Inflammatory macrophage (primary cell): ENCODE measurements at regions not wholly inside any gene's neighbourhood (a gene's known extent, or its start where the extent isn't known, plus 50 kb on each side); places are given as distances from the start of the nearest gene placed in this dataset.
"Not testable (repeated sequence)": the region's sequence is repeated elsewhere in the genome, so short reads cannot be mapped to it uniquely, and the experiment has no call there.

Experiments
- DNase-seq, 2 donors: peaks; one replicate each; pipeline ENCODE4 v3.0.0-alpha.2; 2020 to 2022

DNA sequence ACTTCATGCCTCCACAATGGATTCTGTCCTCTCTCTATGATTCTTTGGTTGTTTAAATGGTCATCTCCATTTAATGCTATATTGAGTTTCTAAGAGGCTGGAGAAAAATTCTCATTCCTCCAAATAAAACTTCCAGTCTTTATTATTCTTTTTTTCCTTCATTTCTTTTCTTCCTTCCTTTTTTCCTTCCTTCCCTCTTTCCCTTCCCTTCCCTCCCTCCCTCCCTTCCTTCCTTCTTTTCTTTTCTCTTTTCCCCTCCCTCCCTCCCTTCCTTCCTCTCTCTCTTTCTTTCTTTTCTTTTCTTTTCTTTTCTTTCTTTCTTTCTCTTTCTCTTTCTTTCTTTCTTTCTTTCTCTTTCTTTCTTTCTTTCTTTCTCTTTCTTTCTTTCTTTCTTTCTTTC, 386.1 kb upstream of the PROX1 start:
- not testable (repeated sequence) for DNase-seq

DNA sequence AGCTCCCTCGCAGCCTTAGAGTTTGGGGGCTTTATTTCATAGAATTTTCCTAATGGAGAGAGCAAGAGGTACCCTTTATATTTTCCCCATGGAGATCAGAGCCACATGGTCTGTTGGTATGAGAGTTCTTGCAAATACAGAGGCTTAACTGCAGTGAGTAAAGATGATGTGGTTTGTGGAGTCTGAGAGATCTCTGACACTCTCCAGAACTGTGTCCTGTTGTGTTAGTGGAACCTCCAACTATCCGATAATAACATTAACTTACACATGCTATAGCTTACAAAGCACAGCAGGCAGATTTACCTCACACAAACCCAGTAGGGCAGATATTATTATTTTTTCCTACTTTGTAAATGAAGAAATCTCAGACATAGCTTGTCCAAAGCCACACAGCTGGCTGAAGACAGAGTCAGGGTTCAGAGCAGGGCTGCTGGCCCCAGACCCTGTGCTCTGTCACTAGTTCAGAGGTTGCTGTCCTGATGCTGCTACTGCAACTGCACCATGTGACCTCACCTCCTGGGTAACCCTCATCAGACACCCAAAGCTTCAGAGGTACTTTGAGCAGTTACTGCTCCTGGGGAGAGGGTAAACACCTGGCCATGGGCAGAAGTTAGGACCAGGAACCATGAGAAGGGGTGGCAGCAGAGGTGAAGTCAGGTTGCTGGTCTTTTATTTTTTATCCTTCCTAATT, 384.8 kb upstream of the PROX1 start:
- no peak for DNase-seq

DNA sequence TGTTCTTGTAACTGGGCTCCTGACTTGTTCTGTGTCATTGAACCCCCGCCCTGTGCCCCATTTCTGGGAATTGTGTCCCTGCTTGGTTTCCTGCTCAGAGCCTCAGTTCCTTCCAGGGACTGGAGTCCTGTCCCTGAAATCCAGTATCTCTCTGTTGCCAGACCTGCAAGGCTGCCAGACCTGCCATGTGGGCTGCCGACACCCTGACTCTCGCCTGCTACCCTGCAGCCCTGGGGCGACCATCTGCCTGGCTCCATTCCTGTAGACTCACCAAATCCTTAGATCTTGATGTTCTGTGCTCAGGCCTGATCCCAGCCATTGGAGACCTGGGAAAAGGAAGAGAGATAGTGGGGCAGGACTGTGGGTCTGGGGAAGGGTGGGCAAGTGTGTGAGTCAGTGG, 383.3 kb upstream of the PROX1 start:
- DNase-seq, result no peak

DNA sequence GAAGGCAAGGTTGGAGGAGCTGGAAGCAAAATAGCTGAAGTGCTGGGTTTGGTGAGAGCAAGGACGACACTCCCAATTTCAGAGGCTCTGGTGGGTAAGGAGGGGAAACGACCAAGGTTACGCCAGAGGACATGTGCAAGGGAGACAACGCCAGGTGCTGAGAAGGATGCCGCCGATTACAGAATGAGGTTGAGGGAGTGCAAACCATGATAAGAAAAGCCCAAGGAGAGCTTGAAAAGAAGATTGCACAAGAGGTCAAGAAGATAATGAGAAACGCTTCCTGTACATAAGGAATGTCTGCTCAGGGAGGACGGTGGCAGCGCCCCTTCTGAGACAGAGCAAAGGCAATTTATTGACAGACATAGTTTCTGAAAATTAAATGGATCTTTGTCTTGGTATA, 382.0 kb upstream of the PROX1 start:
- DNase-seq, result no peak

DNA sequence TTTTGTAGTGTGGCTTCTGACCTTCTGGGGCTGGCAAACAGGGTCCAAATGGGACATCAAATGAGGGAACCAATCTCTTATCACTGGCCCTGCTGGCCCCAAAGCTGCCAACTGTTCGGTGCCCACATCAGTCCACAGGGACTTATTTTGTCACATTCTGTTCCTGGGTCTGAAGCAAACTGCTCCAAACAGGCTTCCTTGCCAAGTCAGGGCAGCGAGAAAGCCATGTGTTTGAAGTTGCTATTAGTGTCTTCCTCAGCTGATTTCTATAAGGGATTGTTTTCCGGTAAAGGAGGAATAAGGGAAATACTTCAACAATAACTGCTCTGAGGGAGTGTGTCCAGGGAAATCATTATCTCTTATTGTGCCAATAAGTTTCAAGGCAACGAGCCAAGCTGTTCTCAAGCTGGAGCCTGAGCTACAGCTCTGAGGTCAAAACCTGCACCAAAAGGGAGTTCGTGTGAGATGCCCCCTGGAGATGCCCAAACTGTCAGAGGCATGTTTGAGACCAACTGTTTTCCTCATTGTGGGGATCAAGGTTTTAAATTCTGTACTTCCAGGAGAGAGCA, 381.4 kb upstream of the PROX1 start:
- no peak for DNase-seq

DNA sequence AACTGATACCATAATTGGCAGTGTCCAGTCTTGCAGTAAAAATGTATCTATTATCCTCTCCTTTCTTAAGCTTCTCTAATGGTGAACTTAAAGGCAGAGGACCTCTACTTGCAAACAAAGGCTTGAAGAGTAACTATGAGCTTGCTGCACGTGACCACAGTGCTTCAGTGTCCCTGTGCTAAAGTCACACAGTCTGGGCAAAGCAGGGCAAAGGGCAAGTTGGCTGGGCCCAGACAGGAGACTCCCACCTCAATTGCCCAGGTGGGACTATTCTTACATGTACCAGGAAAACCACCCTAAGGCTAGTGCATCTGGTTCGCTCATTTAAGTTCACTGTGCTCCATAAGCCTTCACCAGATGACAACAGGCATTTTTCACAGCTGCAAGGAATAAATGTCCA, 374.2 kb upstream of the PROX1 start:
- no peak for DNase-seq

DNA sequence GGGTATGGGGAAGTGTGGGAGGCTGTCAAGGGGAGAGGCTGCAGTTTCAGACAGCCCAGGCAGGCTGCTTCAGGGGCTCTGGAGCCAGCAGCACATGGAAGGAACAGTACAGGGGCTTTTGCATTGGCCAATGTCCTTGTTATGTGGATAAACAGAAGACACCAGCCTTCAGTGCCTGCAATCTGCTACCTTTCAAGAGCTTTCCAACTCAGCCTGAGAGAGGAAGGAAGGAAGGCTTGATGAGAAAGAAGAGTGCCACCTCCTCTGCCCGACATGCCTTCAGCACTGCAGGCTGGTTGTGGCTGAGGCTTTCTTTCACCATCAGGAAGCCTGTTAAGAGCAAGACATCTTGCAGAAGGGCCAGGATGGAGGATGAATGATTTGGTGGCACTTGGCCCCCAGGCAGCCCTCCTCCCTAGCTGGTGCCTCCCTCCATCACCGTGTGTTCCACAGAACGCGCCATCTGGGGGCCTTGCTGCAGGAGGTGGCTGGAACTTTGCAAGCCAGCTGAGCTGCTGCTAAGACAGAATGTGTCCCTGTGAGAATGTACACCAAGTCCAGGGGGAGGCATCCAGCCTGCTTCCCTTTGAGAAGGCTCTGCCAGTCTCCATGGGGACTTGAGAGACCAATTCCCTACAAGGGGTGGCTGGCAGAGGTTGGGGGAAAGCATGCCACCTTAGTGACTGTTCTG, 372.4 kb upstream of the PROX1 start:
- DNase-seq, result no peak

DNA sequence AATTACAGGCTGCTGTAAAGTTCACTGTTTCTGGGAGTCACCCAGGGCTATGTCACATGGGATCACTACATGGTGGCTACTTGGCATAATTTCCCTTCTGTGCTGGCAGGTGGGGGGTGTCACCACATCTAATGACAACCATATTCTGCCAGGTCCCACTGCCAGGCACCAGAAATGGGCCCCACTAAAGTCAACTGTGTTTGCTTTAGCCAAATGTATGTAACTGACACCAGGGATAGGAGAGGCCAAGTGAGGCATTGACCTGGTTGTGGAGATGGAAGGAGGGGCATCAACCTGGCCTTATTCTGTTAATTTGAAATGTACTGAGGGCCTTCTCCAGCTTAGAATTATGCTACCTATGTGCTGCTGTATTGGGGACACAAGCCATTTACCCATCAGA, 370.6 kb upstream of the PROX1 start:
- no peak for DNase-seq

DNA sequence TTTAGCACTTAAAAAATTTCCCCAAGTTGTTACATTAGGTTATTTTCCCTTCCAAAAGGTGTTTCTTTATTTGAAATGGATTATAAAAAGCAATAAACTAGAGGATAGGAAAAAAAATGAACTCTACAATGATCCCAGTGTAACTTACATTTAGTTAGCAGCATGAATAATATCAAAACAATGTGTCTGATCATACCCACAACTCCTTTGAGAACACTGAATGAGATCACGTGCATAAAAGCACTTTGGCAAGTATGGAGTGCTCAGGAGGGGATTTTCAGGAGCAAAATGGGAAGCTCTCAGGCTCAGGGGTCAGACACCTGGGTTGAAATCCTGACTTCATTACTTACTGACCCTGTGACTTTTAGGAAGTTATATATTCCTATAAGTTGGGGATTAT, 369.7 kb upstream of the PROX1 start:
- no peak for DNase-seq

DNA sequence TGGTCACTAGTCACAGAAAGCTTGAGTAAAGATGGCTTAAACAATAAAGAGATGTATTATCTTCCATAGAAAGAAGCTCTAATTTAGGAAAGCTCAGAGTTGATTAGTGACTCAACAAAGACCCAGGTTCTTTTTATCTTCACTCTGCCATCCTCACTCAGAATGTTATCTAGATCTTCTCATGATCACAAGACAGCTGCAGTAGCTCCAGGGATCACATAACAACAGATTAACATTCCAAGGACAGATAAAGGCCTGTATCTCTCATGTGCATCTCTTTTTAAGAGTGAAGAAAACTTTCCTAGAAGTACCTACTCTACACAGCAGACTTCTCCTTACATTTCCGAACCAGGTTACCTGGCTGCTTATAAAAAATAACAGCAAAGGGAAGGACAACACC, 368.7 kb upstream of the PROX1 start:
- no peak for DNase-seq

DNA sequence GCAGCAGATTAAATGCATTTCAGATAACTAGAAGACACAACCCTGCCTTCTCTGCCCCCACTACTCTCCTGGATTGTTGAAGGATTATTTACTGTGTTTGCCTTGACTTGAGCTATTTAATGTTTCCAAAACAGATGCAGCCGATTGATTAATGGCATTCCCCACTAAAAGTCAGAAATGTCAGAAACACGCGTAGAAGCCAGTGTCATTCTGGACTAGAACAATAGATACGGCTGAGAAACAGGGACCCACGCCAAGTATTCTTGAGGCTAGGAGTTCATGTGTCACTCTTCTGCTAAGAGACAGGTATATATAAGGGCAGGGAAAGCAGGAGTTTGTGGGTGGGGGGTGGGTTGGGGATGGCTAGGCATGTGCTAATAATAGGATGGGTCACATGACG, 366.7 kb upstream of the PROX1 start:
- no peak for DNase-seq

DNA sequence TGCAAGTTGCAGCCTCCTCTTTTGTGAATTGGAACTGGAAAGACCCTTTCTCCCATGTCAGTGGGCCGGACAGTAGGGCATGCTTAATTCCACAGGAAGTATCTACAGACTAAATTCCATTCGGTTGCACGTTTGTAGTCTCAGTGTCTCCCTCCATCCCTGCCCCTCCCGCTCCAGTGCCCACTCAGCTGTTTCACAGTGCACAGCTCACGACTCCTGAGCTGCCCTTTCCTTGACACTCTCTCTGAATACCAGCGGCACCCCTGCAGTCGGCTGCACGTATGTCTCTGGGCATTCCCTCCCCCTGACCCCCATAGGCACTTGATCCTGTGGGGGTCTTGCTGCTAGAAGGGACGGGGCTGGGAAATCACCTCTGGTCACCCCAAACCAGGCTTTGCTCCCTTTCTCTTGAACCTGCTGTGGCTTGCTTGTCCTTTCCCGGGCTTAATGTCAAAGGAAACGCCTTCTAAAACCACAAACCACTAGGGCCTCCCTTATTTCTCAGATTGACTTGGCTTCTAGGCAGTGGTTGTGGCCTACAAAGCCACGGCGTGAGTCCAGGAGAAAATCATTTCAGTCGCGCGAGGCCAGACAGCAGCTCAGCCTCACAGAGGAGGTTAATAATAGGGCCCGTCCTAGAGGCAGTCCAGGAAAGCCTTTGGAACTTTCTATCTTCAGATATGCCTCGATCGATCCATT, 365.3 kb upstream of the PROX1 start:
- no peak for DNase-seq

DNA sequence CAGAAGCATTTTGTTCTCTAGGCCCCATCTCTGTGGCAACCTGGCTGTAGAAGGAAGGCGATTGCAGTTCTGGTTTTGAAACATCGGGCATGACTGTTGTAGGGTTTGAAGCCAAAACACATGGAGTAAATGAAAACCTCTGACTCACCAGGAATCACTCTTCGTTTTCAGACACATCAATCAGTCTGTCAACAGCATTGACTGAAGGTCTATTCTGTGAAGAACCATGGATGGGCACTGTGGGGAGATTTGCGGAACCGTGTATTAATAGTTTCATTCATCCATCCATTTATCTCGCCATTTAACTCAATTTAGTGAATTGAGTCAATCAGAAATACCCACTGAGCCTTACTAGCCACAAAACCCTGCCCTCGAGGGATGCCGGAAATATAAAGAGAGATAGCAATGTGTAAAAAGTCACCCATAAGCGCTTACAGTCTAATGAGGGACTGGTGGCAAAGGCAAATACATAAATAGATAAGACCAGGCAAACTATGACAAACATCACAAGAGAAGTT, 364.6 kb upstream of the PROX1 start:
- no peak for DNase-seq

DNA sequence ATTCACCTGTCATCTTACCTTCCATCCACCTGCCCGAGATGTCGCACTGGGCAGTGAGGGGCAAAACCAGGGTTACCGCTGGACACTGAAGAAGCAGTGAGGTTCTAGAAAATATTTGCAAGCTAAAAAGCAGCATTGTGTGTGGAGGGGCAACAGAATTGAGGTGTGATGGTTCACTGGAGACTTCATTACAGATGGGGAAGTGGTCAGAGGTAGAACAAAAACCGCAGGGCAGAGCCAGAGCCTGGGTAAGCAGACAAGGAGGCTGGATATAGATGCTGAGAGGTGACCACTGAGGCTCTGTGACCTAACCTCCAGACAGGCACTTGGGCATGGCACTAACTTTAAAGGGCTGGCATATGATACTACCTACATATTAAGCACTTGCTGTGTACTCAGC, 363.9 kb upstream of the PROX1 start:
- DNase-seq, result no peak

DNA sequence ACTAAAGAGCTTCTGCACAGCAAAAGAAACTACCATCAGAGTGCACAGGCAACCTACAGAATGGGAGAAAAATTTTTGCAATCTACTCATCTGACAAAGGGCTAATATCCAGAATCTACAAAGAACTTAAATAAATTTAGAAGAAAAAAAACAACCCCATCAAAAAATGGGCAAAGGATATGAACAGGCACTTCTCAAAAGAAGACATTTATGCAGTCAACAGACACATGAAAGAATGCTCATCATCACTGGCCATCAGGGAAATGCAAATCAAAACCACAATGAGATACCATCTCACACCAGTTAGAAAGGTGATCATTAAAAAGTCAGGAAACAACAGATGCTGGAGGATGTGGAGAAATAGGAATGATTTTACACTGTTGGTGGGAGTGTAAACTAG, 351.0 kb upstream of the PROX1 start:
- not testable (repeated sequence) for DNase-seq

DNA sequence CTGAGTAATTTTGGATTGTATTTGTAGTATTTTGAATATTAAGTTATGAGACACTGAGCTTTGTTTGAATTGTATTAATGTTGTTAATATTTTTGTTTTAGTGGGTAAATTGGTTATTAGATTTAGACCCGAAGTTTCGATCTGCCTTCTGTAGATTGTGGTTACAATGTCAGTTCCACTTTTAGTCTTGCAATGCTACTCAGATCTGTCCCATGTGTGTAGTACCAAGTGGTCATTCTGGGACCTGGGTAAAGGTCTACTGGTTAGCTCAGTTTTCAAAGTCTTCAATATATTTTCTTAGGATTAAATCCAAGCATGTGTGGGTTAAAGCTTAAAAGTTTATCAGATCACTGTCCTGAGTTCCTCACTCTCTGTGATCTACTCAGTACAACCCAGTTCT, 346.5 kb upstream of the PROX1 start:
- DNase-seq, result no peak

DNA sequence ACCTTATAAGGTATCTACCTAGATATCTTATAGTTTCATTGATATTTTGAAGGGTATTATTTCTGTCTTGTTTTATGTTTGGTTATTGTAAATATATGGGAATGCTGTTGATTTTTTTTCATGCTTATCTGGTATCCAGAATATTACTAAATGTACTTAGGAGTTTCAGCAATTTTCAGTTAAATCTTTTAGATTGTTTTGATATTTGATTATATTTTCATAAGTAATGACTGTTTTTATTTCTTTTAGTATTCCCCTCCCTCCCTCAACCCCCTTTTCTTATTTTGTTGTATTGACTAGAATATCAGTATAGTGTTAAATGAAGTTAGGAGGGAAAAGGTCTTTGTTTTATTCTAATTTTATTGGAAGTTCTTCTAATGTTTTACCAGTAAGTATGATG, 344.4 kb upstream of the PROX1 start:
- DNase-seq, result no peak

DNA sequence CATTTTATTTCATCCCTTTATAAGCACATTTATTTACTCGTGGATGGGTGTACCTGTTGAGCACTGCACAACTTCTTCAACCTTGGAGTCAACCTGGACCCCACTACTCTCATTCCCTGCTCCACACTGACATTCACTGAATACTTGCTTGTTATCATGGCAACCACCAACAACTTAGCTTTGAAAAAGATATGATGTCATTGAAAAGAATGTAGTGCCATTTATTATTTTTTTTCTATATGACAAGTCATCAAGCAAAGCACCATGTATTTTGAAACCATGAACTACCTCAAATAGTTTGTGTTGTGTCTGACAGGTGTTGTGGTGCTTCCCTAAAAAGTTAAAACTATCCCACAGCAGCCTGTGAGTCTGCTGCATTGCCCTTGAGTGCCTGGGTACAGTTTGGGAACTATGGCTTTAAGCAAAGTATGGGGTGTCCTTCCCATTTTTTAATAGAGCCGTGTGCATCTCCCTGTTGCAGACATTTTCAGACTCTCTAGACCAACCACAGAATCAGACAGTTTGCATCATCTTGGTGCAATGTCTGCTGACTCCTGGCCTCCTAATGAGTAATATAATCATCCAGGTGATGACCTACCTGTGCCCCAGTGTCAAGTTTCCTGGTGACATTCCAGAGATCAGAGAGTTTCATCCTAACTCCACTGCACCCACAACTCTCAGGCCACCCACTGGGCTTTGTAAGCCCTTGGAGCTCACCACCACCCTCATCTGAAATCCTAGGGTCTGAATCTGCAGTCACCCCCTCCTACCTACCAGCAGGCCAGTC, 339.7 kb upstream of the PROX1 start:
- no peak for DNase-seq

DNA sequence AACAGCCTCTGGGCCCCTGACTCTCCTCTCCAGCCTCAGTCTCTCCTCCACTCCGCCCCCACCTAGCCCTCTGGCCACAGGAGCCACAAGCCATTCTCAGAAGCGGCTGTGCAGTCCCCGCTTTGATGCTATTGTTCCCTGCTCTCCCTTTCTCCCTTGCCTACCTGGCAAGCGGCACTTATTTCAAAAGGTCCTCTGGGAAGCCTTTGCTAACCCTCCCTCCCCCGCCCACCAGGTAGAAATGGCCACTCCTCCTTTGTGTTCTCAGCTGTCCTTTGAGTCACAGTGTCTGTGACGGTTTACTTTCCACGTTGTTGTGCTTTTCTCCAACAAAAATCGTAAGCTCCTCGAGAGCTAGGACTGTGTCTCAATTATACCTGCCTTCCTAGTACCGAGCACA, 338.4 kb upstream of the PROX1 start:
- DNase-seq, result no peak

DNA sequence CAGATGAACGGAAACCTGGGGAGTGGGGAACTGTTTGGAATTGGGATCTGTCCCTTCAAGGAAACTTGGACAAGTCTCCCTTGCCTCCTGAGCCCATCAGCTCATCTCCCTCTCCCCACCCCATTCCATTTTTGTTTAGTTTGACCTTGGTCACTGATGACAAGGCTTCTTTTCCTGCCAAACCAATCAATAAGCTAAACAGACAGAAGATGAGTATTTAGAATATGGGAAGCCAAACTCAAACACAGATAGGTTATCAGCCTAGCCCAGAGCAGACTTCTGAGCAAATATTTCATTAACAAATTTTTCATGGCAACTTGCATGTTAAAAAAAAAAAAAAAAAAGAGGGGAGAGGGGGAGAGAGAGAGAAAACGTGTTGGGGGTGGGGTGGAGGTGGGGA, 337.2 kb upstream of the PROX1 start:
- DNase-seq, result no peak

DNA sequence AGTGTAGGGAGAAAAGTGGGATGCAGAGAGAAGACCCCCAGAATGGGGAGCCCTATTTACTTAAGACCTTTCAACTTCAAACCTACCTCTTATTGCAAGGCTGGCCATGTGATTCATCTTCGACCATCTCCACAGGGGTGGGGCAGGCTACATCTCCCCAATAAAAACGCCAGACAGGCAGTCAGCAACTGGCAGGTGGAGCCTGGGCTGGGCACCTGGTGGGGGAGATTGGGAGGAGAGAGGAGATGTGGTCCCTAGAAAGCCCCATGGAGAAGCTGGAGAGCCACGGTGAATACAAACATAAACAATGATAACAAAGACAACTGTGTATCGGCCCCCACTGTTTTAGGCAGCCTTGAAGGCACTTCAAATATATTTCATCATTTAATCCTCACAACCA, 336.7 kb upstream of the PROX1 start:
- no peak for DNase-seq

DNA sequence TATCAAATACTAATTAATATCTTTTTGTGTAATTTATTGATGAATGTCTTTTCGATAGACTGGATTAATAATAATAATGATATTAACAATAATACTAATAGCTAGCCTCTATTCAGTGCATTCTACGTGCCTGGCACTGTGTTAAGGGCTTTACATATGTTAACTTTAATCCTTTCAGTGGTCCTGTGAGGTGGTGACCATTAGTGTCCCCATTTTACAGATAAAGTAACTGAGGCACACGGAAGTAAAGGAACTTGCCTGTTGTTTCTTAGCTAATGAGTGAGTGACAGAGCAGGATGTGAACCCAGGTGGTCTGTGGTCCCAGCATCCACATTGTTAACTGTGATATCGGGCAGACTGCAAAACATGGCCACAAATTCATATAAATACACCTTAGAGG, 335.7 kb upstream of the PROX1 start:
- DNase-seq, result no peak

DNA sequence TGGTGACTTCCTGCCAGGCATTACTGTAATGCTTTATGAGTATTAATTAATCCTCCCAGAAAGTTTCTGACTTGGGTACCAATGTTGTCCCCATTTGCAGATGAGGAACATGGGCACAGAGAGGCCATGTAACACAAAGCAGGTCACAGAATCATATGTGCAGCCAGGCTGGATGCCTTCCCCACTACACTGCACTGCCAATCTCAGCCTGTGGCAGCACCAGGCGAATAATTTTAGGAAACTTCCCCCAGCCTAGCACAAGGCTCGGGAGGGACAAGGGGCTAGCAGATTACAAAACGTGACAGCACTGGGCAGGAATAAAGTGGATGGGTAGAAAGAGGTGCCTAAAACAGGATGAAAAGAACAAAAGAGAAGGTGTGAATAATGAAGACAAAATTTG, 331.7 kb upstream of the PROX1 start:
- DNase-seq, result no peak
